B cell (primary cell): ENCODE measurements at regions not wholly inside any gene's neighbourhood (a gene's known extent, or its start where the extent isn't known, plus 50 kb on each side); places are given as distances from the start of the nearest gene placed in this dataset.

Experiments used
- ATAC-seq: fragments of 200-7000 bp; cut with Tn5 transposase; one replicate; pipeline ENCODE4 v1.10.0; 2021; ENCODE audit warnings: low read depth, mild to moderate bottlenecking, moderate number of reproducible peaks, moderate library complexity
- CTCF ChIA-PET: fragments of 350-600 bp; sonication (Branson Sonifier 250); formaldehyde crosslinking; loops from one replicate; lab custom pipeline; 2021; ENCODE audit warnings: antibody characterized with exemption, inconsistent platforms; lab: Charles Lee
- POLR2A ChIA-PET: fragments of 350-600 bp; sonication (Branson Sonifier 250); formaldehyde crosslinking; loops from one replicate; lab custom pipeline; 2021; ENCODE audit warnings: antibody characterized with exemption; lab: Charles Lee
- DNase-seq: peaks from one replicate; pipeline ENCODE4 v3.0.0; 2013
- H2AFZ ChIP-seq: 2 replicates; pipeline ENCODE4 v1.6.1; 2012; ENCODE audit warnings: mild to moderate bottlenecking, low read depth, low read length; ENCODE audit not compliant: insufficient read depth, poor library complexity, severe bottlenecking
- H3K27ac ChIP-seq, 2 donors: 1 replicate in 1 of 2; 2 replicates in 1 of 2; pipeline ENCODE4 v1.5.1; 2012 to 2013; ENCODE audit warnings: low read length in 2 of 2, mild to moderate bottlenecking in 2 of 2, moderate library complexity in 1 of 2
- H3K27me3 ChIP-seq, 4 experiments: fragments of 200-600 bp in 1 of 4; sonication (generic) in 1 of 4; replicated peaks in 1 of 4; 1 replicate in 2 of 4; 2 replicates in 2 of 4; pipeline versions ENCODE4 v1.6.1 to v1.7.0; 2013 to 2016; ENCODE audit warnings: low read length in 3 of 4, mild to moderate bottlenecking in 2 of 4, mixed read lengths in 1 of 4, moderate library complexity in 1 of 4; ENCODE audit not compliant: insufficient read depth in 4 of 4, control insufficient read depth in 3 of 4; ENCODE audit errors: control extremely low read depth in 1 of 4
- H3K36me3 ChIP-seq, 2 experiments: replicated peaks in 1 of 2; 1 replicate in 1 of 2; 2 replicates in 1 of 2; pipeline versions ENCODE4 v1.6.1 to v1.7.1; 2013; ENCODE audit warnings: low read length in 1 of 2; ENCODE audit not compliant: insufficient read depth in 2 of 2, control insufficient read depth in 1 of 2; ENCODE audit errors: control extremely low read depth in 1 of 2, extremely low read depth in 1 of 2
- H3K4me1 ChIP-seq, 2 donors: fragments of 200-600 bp in 1 of 2; sonication (generic) in 1 of 2; 1 replicate in 1 of 2; 2 replicates in 1 of 2; pipeline versions ENCODE4 v1.5.1 to v1.6.1; 2013 to 2017; ENCODE audit warnings: low read length in 2 of 2; ENCODE audit not compliant: control insufficient read depth in 2 of 2, insufficient read depth in 2 of 2
- H3K4me2 ChIP-seq: replicated peaks from 2 replicates; pipeline ENCODE3; 2012; ENCODE audit warnings: mild to moderate bottlenecking, low read depth, low read length; ENCODE audit not compliant: poor library complexity, severe bottlenecking
- H3K4me3 ChIP-seq, 5 experiments: fragments of 200-600 bp in 1 of 5; sonication (generic) in 1 of 5; 1 replicate in 3 of 5; 2 replicates in 2 of 5; pipeline versions ENCODE4 v1.5.1 to v1.7.0; 2011 to 2016; ENCODE audit warnings: low read length in 4 of 5, mild to moderate bottlenecking in 4 of 5, low read depth in 2 of 5, control low read depth in 1 of 5, moderate library complexity in 1 of 5; ENCODE audit not compliant: insufficient read depth in 1 of 5; ENCODE audit errors: control extremely low read depth in 1 of 5, extremely low read depth in 1 of 5
- H3K79me2 ChIP-seq: fragments of 200-600 bp; sonication (generic); one replicate; pipeline ENCODE4 v1.6.0; 2016; ENCODE audit warnings: low read length; ENCODE audit not compliant: control insufficient read depth, insufficient read depth
- H3K9ac ChIP-seq: fragments of 200-600 bp; sonication (generic); 2 replicates; pipeline ENCODE4 v1.6.1; 2017; ENCODE audit warnings: mild to moderate bottlenecking, low read length, moderate library complexity
- H3K9me3 ChIP-seq, 3 donors: one replicate each; pipeline versions ENCODE4 v1.6.1 to v1.7.1; 2013; ENCODE audit warnings: low read length in 2 of 3; ENCODE audit not compliant: control insufficient read depth in 2 of 3, insufficient read depth in 1 of 3; ENCODE audit errors: control extremely low read depth in 1 of 3
- H4K20me1 ChIP-seq: 2 replicates; pipeline ENCODE4 v1.6.0; 2012; ENCODE audit warnings: mild to moderate bottlenecking, low read length; ENCODE audit not compliant: insufficient read depth, control insufficient read depth, poor library complexity, severe bottlenecking
- H3K27ac Mint-ChIP-seq: one replicate; pipeline ENCODE4 v1.8.0; 2021; ENCODE audit warnings: mixed read lengths
- H3K27me3 Mint-ChIP-seq: one replicate; pipeline ENCODE4 v1.8.0; 2021; ENCODE audit warnings: mixed read lengths
- H3K4me1 Mint-ChIP-seq: one replicate; pipeline ENCODE4 v1.8.0; 2021; ENCODE audit warnings: mixed read lengths
- H3K4me3 Mint-ChIP-seq: one replicate; pipeline ENCODE4 v1.8.0; 2021; ENCODE audit warnings: mixed read lengths
- H3K9me3 Mint-ChIP-seq: one replicate; pipeline ENCODE4 v1.8.0; 2022; ENCODE audit warnings: mixed read lengths; ENCODE audit not compliant: insufficient read depth
- CTCF ChIP-seq: fragments of 200-600 bp; IDR thresholded peaks from one replicate; pipeline ENCODE4 v1.8.0; 2022; ENCODE audit warnings: antibody characterized with exemption, mild to moderate bottlenecking
- EZH2 ChIP-seq: IDR thresholded peaks from 2 replicates; pipeline ENCODE4 v1.6.1; 2012; ENCODE audit warnings: borderline replicate concordance, low read depth, mild to moderate bottlenecking, moderate library complexity, low read length; ENCODE audit not compliant: insufficient read depth, poor library complexity, severe bottlenecking
- WGBS: methylation state at CpG from one replicate; pipeline ENCODE4 v1.1.5; 2013; ENCODE audit warnings: missing lambda C conversion rate; ENCODE audit not compliant: insufficient coverage; 5-methylcytosine and 5-hydroxymethylcytosine counted together
- intact Hi-C: fragments of 100-400 bp; cut with micrococcal nuclease; formaldehyde crosslinking; loops from one replicate; pipeline ENCODE4 v1.10.0; 2022

DNA sequence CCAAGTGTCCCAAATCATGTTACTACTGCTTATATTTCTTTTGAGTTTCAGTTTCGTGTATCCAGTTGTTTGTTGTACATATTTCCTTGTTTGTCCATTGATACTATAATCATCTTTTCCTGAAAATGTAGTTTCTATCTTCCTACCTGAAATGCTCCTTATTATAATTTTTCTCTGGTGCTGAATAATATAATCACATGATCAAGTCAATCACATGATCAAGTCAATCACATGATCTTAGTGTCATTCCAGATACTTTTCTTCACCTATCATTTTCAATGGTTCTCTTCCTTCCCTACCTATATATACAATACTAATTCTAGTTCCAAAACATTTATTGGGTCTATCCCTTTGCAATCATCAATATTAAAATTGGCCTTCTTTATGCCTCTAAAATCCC is 2058.8 kb downstream of the PCDH7 start:
- intact Hi-C loops, result no loop called here
- no peak overlapping the region for H3K27ac Mint-ChIP-seq
- TF ChIP-seq EZH2, result no peak
- no peak for TF ChIP-seq CTCF
- no CpG with 5 or more reads among the region's 1 CpG for WGBS
- Histone ChIP-seq H3K27me3 (no peaks in the 10 kb centered on the region), H3K9ac (no peak overlapping the region), H3K36me3 (no peaks in the 10 kb centered on the region), H3K9me3 (no peaks in the 10 kb centered on the region), H4K20me1 (no peaks in the 10 kb centered on the region), H3K4me1 (no peaks in the 10 kb centered on the region), H3K27ac (no peak overlapping the region), H2AFZ (no peak overlapping the region), H3K4me2 (no peak overlapping the region), H3K4me3 (no peak overlapping the region), H3K79me2 (no peaks in the 10 kb centered on the region)
- POLR2A ChIA-PET, result no interaction called here
- peaks cover 9% of the 10 kb centered on the region for H3K9me3 Mint-ChIP-seq
- CTCF ChIA-PET, result no interaction called here
- ATAC-seq (no peak), DNase-seq (no peak)
- no peak overlapping the region for H3K4me3 Mint-ChIP-seq
- no peaks in the 10 kb centered on the region for H3K4me1 Mint-ChIP-seq
- H3K27me3 Mint-ChIP-seq, result no peaks in the 10 kb centered on the region

GRCh38 chr4:32789026-32789608 is 2068.9 kb downstream of the PCDH7 start:
- Histone ChIP-seq H3K9me3 (peaks cover 0 to 2% (median 0%) of the 10 kb centered on the region in 3 donors), H4K20me1 (no peaks in the 10 kb centered on the region), H3K36me3 (no peaks in the 10 kb centered on the region), H2AFZ (no peak overlapping the region), H3K27me3 (no peaks in the 10 kb centered on the region), H3K79me2 (no peaks in the 10 kb centered on the region), H3K4me3 (no peak overlapping the region), H3K4me2 (no peak overlapping the region), H3K27ac (no peak overlapping the region), H3K4me1 (no peaks in the 10 kb centered on the region), H3K9ac (no peak overlapping the region)
- Mint-ChIP-seq H3K4me1 (no peaks in the 10 kb centered on the region), H3K9me3 (no peaks in the 10 kb centered on the region), H3K27me3 (no peaks in the 10 kb centered on the region), H3K27ac (no peak overlapping the region), H3K4me3 (no peak overlapping the region)
- CTCF ChIA-PET, result no interaction called here
- POLR2A ChIA-PET, result no interaction called here
- no peak for TF ChIP-seq CTCF
- no peak for TF ChIP-seq EZH2
- ATAC-seq (no peak), DNase-seq (no peak)
- intact Hi-C loops, result no loop called here
